ENCODE measurements at regions not wholly inside any gene's neighbourhood (a gene's known extent, or its start where the extent isn't known, plus 50 kb on each side); places are given as distances from the start of the nearest gene placed in this dataset.
"Not testable (repeated sequence)": the region's sequence is repeated elsewhere in the genome, so short reads cannot be mapped to it uniquely, and the experiment has no call there.

- peak in 2 of 3 donors; percentile 39 to 70 for DNase-seq (ENCODE audit: low read depth in 2 of 3, low spot score in 2 of 3)
Observed at GRCh38 chr12:85424581-85425348, 144.7 kb downstream of the ALX1 start.

GRCh38 chr12:85425349-85425612 lies 145.3 kb downstream of the ALX1 start:
- no peak for DNase-seq (ENCODE audit: low read depth in 2 of 3, low spot score in 2 of 3)

GRCh38 chr12:85425926-85426325 lies 145.9 kb downstream of the ALX1 start:
- no peak for DNase-seq (ENCODE audit: low read depth in 2 of 3, low spot score in 2 of 3)

GRCh38 chr12:85433148-85433547 lies 153.1 kb downstream of the ALX1 start:
- DNase-seq (ENCODE audit: low read depth in 2 of 3, low spot score in 2 of 3): not testable (repeated sequence)

GRCh38 chr12:85440271-85440670 lies 160.3 kb downstream of the ALX1 start:
- no peak for DNase-seq (ENCODE audit: low read depth in 2 of 3, low spot score in 2 of 3)

- DNase-seq (ENCODE audit: low read depth in 2 of 3, low spot score in 2 of 3): no peak
Observed at GRCh38 chr12:85441025-85441424, 161.0 kb downstream of the ALX1 start.

- DNase-seq (ENCODE audit: low read depth in 2 of 3, low spot score in 2 of 3): no peak
Observed at GRCh38 chr12:85441741-85442140, 161.7 kb downstream of the ALX1 start.

GRCh38 chr12:85445060-85445938 lies 165.3 kb downstream of the ALX1 start:
- DNase-seq (ENCODE audit: low read depth in 2 of 3, low spot score in 2 of 3): no peak

GRCh38 chr12:85448031-85448430 lies 168.0 kb downstream of the ALX1 start:
- no peak for DNase-seq (ENCODE audit: low read depth in 2 of 3, low spot score in 2 of 3)

GRCh38 chr12:85448548-85449139 lies 168.6 kb downstream of the ALX1 start:
- DNase-seq (ENCODE audit: low read depth in 2 of 3, low spot score in 2 of 3): peak in 1 of 3 donors; percentile 38

- DNase-seq (ENCODE audit: low read depth in 2 of 3, low spot score in 2 of 3): no peak
Observed at GRCh38 chr12:85457016-85457415, 177.0 kb downstream of the ALX1 start.

- DNase-seq (ENCODE audit: low read depth in 2 of 3, low spot score in 2 of 3): no peak
Observed at GRCh38 chr12:85461127-85461526, 181.1 kb downstream of the ALX1 start.

GRCh38 chr12:85462888-85463287 lies 182.9 kb downstream of the ALX1 start:
- peak in 1 of 3 donors; percentile 15 for DNase-seq (ENCODE audit: low read depth in 2 of 3, low spot score in 2 of 3)

GRCh38 chr12:85466890-85467289 lies 186.9 kb downstream of the ALX1 start:
- no peak for DNase-seq (ENCODE audit: low read depth in 2 of 3, low spot score in 2 of 3)

- peak in 2 of 3 donors; percentile 60 to 79 for DNase-seq (ENCODE audit: low read depth in 2 of 3, low spot score in 2 of 3)
Observed at GRCh38 chr12:85468356-85469157, 188.5 kb downstream of the ALX1 start.

- peak in 1 of 3 donors; percentile 45 for DNase-seq (ENCODE audit: low read depth in 2 of 3, low spot score in 2 of 3)
Observed at GRCh38 chr12:85469158-85470086, 189.4 kb downstream of the ALX1 start.

- not testable (repeated sequence) for DNase-seq (ENCODE audit: low read depth in 2 of 3, low spot score in 2 of 3)
Observed at GRCh38 chr12:85475277-85475676, 195.3 kb downstream of the ALX1 start.

- DNase-seq (ENCODE audit: low read depth in 2 of 3, low spot score in 2 of 3): no peak
Observed at GRCh38 chr12:85476756-85477155, 196.7 kb downstream of the ALX1 start.

GRCh38 chr12:85484387-85484786 lies 204.4 kb downstream of the ALX1 start:
- DNase-seq (ENCODE audit: low read depth in 2 of 3, low spot score in 2 of 3): no peak

GRCh38 chr12:85489194-85489593 lies 209.2 kb downstream of the ALX1 start:
- DNase-seq (ENCODE audit: low read depth in 2 of 3, low spot score in 2 of 3): no peak
